ENCODE measurements at regions not wholly inside any gene's neighbourhood (a gene's known extent, or its start where the extent isn't known, plus 50 kb on each side); places are given as distances from the start of the nearest gene placed in this dataset.
"Not testable (repeated sequence)": the region's sequence is repeated elsewhere in the genome, so short reads cannot be mapped to it uniquely, and the experiment has no call there.

DNA sequence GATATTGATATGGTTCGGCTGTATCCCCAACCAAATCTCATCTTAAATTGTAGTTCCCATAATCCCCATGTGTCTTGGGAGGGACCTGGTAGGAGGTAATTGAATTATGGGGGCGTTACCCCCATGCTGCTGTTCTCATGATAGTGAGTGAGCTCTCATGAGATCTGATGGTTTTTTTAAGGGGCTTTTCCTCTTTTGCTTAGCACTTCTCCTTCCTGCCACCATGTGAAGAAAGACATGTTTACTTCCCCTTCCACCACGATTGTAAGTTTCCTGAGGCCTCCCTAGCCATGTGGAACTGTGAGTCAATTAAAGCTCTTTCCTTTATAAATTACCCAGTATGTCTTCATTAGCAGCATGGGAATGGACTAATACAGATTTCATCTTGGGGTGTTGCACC, 358.6 kb downstream of the TXNL1 start:
- not testable (repeated sequence) for TF ChIP-seq POLR2AphosphoS5, POLR2A (IDR thresholded peaks at IDR 0.05)
- TF ChIP-seq, protein P1, sequence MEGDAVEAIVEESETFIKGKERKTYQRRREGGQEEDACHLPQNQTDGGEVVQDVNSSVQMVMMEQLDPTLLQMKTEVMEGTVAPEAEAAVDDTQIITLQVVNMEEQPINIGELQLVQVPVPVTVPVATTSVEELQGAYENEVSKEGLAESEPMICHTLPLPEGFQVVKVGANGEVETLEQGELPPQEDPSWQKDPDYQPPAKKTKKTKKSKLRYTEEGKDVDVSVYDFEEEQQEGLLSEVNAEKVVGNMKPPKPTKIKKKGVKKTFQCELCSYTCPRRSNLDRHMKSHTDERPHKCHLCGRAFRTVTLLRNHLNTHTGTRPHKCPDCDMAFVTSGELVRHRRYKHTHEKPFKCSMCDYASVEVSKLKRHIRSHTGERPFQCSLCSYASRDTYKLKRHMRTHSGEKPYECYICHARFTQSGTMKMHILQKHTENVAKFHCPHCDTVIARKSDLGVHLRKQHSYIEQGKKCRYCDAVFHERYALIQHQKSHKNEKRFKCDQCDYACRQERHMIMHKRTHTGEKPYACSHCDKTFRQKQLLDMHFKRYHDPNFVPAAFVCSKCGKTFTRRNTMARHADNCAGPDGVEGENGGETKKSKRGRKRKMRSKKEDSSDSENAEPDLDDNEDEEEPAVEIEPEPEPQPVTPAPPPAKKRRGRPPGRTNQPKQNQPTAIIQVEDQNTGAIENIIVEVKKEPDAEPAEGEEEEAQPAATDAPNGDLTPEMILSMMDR (IDR thresholded peaks at IDR 0.05): not testable (repeated sequence)

Measured in prostate gland (tissue), 2 donors.